ENCODE measurements at regions not wholly inside any gene's neighbourhood (a gene's known extent, or its start where the extent isn't known, plus 50 kb on each side); places are given as distances from the start of the nearest gene placed in this dataset.

DNA sequence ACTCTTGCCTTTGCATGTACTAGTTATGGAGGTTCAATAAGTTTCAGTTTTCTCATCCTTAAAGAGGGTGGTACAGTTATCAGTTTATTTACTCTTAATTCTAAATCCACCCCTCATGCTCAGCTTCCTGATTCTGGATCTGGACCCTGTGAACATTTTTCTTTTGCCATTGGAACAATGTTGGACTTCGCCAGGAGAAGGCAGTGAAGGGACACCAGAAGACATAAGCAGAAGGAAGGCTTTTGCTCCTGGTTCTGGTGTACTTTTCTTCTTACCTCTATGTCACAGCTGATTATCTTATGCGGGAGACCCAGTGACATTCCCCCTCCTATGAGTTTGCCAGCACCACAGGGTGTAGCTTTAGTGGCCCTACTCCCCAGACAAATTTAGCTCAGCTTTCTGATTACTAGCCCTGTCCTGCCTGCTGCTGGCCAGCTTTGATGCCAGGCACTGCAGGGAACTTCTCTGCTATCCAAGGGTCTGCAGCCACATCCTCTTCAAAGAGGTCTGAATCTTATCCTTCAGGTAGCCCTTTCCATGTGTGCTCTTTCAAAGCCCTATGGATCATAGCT is 466.3 kb upstream of the EPHA3 start:
- intact Hi-C loops (cut with micrococcal nuclease): no loop called here
- Histone ChIP-seq H3K4ac (ENCODE audit: low read depth, low read length) (no peak overlapping the region), H2BK20ac (ENCODE audit: low read depth, low read length) (no peak overlapping the region), H4K8ac (ENCODE audit: low read depth in 2 of 2, low read length in 2 of 2) (no peak overlapping the region), H3K23ac (ENCODE audit: low read depth, low read length) (no peak overlapping the region), H4K91ac (ENCODE audit: insufficient read depth, low read depth, low read length) (no peak overlapping the region), H2AFZ (replicated peaks; ENCODE audit: low read length, poor library complexity) (no peak overlapping the region), H3K9me1 (ENCODE audit: insufficient read depth, low read length) (no peaks in the 10 kb centered on the region), H2AK9ac (replicated peaks; ENCODE audit: low read depth, low read length, poor library complexity) (no peak overlapping the region), H2BK5ac (ENCODE audit: low read depth, low read length, poor library complexity, severe bottlenecking) (no peak overlapping the region), H3K36me3 (ENCODE audit: control insufficient read depth, insufficient read depth, low read length) (no peaks in the 10 kb centered on the region), H4K20me1 (ENCODE audit: insufficient read depth, low read length) (no peaks in the 10 kb centered on the region), H2AK5ac (ENCODE audit: low read depth, low read length) (no peak overlapping the region), H2BK15ac (ENCODE audit: low read depth, low read length) (no peak overlapping the region), H4K5ac (ENCODE audit: low read depth, low read length) (no peak overlapping the region), H3K4me1 (ENCODE audit: control insufficient read depth, insufficient read depth, low read length) (no peaks in the 10 kb centered on the region), H3K9ac (ENCODE audit: low read depth, low read length) (no peak overlapping the region), H3K4me3 (ENCODE audit: insufficient read depth, low read depth, low read length) (no peak overlapping the region), H3K18ac (ENCODE audit: low read depth, low read length) (no peak overlapping the region), H3K56ac (ENCODE audit: extremely low read depth, insufficient read depth, low read length) (no peak overlapping the region), H3K14ac (replicated peaks; ENCODE audit: low read depth, low read length) (no peak overlapping the region), H3K79me1 (ENCODE audit: low read depth in 1 of 2, low read length in 2 of 2) (no peaks in the 10 kb centered on the region), H3K4me2 (ENCODE audit: low read depth, low read length) (no peak overlapping the region), H2BK120ac (ENCODE audit: low read depth, low read length) (no peak overlapping the region), H3K27me3 (ENCODE audit: control insufficient read depth, insufficient read depth, low read length) (no peaks in the 10 kb centered on the region), H3K9me3 (ENCODE audit: control insufficient read depth, insufficient read depth, low read length) (no peaks in the 10 kb centered on the region), H3K27ac (ENCODE audit: insufficient read depth, low read length) (no peak overlapping the region)
- no TSS peak for BruUV-seq (replicated peaks)
- no peak for ATAC-seq (ENCODE audit: low read depth)
- dilution Hi-C loops (cut with HindIII; ENCODE audit: low sequenced_read_pairs, unreplicated experiment): no loop called here
- in situ Hi-C loops (cut with MboI; ENCODE audit: low sequenced_read_pairs): no loop called here
- ChIA-PET CTCF (interaction anchor here (0.6 kb wide), 1 partner anchor 204 kb away, joined by 3 read pairs; no protein-coding TSS in a partner anchor), POLR2A (ENCODE audit: unreplicated experiment) (no interaction called here)
- TF ChIP-seq CHD1 (IDR thresholded peaks at IDR 0.05; ENCODE audit: low read depth, low read length) (no peak), MAZ (IDR thresholded peaks at IDR 0.05; ENCODE audit: borderline replicate concordance, low read depth, low read length) (no peak), FOS (IDR thresholded peaks at IDR 0.05; ENCODE audit: low read depth, low read length) (no peak), NFE2L2 (IDR thresholded peaks at IDR 0.05; ENCODE audit: low read depth, low read length) (no peak)
- TF ChIP-seq, protein P1, sequence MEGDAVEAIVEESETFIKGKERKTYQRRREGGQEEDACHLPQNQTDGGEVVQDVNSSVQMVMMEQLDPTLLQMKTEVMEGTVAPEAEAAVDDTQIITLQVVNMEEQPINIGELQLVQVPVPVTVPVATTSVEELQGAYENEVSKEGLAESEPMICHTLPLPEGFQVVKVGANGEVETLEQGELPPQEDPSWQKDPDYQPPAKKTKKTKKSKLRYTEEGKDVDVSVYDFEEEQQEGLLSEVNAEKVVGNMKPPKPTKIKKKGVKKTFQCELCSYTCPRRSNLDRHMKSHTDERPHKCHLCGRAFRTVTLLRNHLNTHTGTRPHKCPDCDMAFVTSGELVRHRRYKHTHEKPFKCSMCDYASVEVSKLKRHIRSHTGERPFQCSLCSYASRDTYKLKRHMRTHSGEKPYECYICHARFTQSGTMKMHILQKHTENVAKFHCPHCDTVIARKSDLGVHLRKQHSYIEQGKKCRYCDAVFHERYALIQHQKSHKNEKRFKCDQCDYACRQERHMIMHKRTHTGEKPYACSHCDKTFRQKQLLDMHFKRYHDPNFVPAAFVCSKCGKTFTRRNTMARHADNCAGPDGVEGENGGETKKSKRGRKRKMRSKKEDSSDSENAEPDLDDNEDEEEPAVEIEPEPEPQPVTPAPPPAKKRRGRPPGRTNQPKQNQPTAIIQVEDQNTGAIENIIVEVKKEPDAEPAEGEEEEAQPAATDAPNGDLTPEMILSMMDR (conservative IDR thresholded peaks at IDR 0.05; ENCODE audit: low read depth, low read length): no peak
- TF ChIP-seq, protein P2, sequence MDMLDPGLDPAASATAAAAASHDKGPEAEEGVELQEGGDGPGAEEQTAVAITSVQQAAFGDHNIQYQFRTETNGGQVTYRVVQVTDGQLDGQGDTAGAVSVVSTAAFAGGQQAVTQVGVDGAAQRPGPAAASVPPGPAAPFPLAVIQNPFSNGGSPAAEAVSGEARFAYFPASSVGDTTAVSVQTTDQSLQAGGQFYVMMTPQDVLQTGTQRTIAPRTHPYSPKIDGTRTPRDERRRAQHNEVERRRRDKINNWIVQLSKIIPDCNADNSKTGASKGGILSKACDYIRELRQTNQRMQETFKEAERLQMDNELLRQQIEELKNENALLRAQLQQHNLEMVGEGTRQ (IDR thresholded peaks at IDR 0.05; ENCODE audit: low read depth, low read length): no peak
- no peak for DNase-seq
- no CpG with 5 or more reads among the region's 2 CpGs for WGBS, 2 experiments (ENCODE audit: extremely low coverage in 2 of 2, insufficient read length in 1 of 2)

Measured in IMR-90 (cell line).